Muscle layer of duodenum (tissue), 2 donors: ENCODE measurements at regions not wholly inside any gene's neighbourhood (a gene's known extent, or its start where the extent isn't known, plus 50 kb on each side); places are given as distances from the start of the nearest gene placed in this dataset.

Experiments
- H3K27ac ChIP-seq: one replicate; pipeline ENCODE4 v1.7.0; 2013; ENCODE audit warnings: mild to moderate bottlenecking, low read length
- H3K27me3 ChIP-seq: one replicate; pipeline ENCODE4 v1.7.0; 2013; ENCODE audit warnings: low read depth, mild to moderate bottlenecking, control low read depth, low read length
- H3K36me3 ChIP-seq, 2 donors: one replicate each; pipeline ENCODE4 v1.7.0; 2013; ENCODE audit warnings: low read length in 2 of 2, control low read depth in 1 of 2, mild to moderate bottlenecking in 1 of 2; ENCODE audit not compliant: insufficient read depth in 2 of 2, control insufficient read depth in 1 of 2
- H3K4me1 ChIP-seq, 2 donors: one replicate each; pipeline ENCODE4 v1.7.0; 2013; ENCODE audit warnings: low read length in 2 of 2, mild to moderate bottlenecking in 2 of 2, control low read depth in 1 of 2, moderate library complexity in 1 of 2; ENCODE audit not compliant: insufficient read depth in 2 of 2, control insufficient read depth in 1 of 2
- H3K4me3 ChIP-seq, 2 donors: one replicate each; pipeline ENCODE4 v1.7.0; 2013; ENCODE audit warnings: low read length in 2 of 2, low read depth in 1 of 2, mild to moderate bottlenecking in 1 of 2
- H3K9me3 ChIP-seq, 2 donors: one replicate each; pipeline ENCODE4 v1.7.0; 2013; ENCODE audit warnings: low read length in 2 of 2, control low read depth in 1 of 2, mild to moderate bottlenecking in 1 of 2; ENCODE audit not compliant: control insufficient read depth in 1 of 2
- donor health status: healthy.

- H3K9me3 ChIP-seq, result no peaks in the 10 kb centered on the region
- H3K4me3 ChIP-seq, result no peak overlapping the region
- H3K4me1 ChIP-seq, result no peaks in the 10 kb centered on the region
- no peak overlapping the region for H3K27ac ChIP-seq
- H3K36me3 ChIP-seq, result no peaks in the 10 kb centered on the region
- H3K27me3 ChIP-seq, result no peaks in the 10 kb centered on the region
Observed at GRCh38 chr9:86665416-86665815, 281.9 kb downstream of the GAS1 start.

- H3K9me3 ChIP-seq, result no peaks in the 10 kb centered on the region
- no peaks in the 10 kb centered on the region for H3K27me3 ChIP-seq
- no peaks in the 10 kb centered on the region for H3K4me1 ChIP-seq
- no peak overlapping the region for H3K27ac ChIP-seq
- H3K36me3 ChIP-seq, result no peaks in the 10 kb centered on the region
- H3K4me3 ChIP-seq, result no peak overlapping the region
Observed at GRCh38 chr9:86664603-86665002, 282.7 kb downstream of the GAS1 start.

DNA sequence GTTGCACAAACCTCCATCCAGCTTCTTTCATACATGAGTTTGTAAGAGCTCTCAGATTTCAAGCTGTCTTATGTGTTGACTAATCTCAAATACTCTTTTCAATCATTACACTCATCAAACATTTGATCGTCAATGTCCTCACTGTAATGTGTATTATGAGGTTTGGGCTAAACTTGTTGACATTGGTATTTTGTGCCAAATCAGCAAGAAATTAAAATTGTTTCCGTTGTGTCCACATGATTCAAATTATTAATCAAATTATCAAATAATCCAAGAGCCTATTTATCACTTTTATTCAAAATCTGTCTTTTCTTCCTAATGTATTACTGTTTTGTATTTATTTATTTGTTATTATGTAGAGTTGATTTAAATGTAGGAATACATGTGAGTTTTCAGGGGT lies 283.4 kb downstream of the GAS1 start:
- Histone ChIP-seq H3K36me3 (no peaks in the 10 kb centered on the region), H3K27me3 (no peaks in the 10 kb centered on the region), H3K9me3 (no peaks in the 10 kb centered on the region), H3K27ac (no peak overlapping the region), H3K4me1 (no peaks in the 10 kb centered on the region), H3K4me3 (no peak overlapping the region)

DNA sequence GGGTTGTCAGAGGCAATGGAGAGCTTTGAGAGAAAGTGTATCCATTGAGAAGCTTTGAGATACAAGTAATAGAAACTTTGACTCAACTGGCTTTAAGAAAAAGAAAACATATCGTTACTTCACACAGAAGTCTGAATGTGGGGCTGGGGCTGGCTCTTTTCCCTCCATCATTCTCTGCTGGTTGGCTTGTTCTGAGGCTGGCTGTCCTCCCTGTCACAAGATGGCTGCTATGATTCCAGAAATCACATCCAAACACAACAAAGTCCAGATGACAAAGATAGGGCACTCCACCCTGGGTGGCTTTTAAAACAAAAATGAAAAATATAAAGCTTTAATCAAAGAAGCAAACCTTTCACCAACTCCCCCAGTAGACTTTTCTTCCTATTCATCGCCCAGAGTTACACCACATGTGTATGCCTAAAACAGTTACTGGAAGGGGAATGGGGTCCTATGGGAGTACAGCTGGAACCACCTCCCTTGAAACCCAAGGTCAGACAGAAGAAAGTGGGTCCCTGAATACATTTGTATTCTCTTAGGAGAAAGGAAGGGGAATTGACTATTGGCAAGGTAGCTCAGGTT lies 284.3 kb downstream of the GAS1 start:
- Histone ChIP-seq H3K36me3 (no peaks in the 10 kb centered on the region), H3K27ac (no peak overlapping the region), H3K9me3 (no peaks in the 10 kb centered on the region), H3K27me3 (no peaks in the 10 kb centered on the region), H3K4me3 (no peak overlapping the region), H3K4me1 (no peaks in the 10 kb centered on the region)

GRCh38 chr9:86660146-86660943 lies 287.0 kb downstream of the GAS1 start:
- no peak overlapping the region for H3K4me3 ChIP-seq
- no peaks in the 10 kb centered on the region for H3K36me3 ChIP-seq
- H3K27ac ChIP-seq, result no peak overlapping the region
- H3K9me3 ChIP-seq, result no peaks in the 10 kb centered on the region
- H3K27me3 ChIP-seq, result no peaks in the 10 kb centered on the region
- no peaks in the 10 kb centered on the region for H3K4me1 ChIP-seq

- Histone ChIP-seq H3K4me1 (no peaks in the 10 kb centered on the region), H3K9me3 (no peaks in the 10 kb centered on the region), H3K4me3 (no peak overlapping the region), H3K27me3 (no peaks in the 10 kb centered on the region), H3K36me3 (no peaks in the 10 kb centered on the region), H3K27ac (no peak overlapping the region)
Observed at GRCh38 chr9:86659413-86660046, 287.8 kb downstream of the GAS1 start.

- Histone ChIP-seq H3K4me1 (no peaks in the 10 kb centered on the region), H3K27me3 (no peaks in the 10 kb centered on the region)
Observed at GRCh38 chr9:86655147-86655546, 292.2 kb downstream of the GAS1 start.

GRCh38 chr9:86653466-86653865 lies 293.8 kb downstream of the GAS1 start:
- Histone ChIP-seq H3K4me3 (no peak overlapping the region), H3K4me1 (no peaks in the 10 kb centered on the region), H3K27ac (no peak overlapping the region), H3K27me3 (no peaks in the 10 kb centered on the region), H3K9me3 (no peaks in the 10 kb centered on the region), H3K36me3 (no peaks in the 10 kb centered on the region)

More at GRCh38 chr9:86655147-86655546, 292.2 kb downstream of the GAS1 start:
- Histone ChIP-seq H3K9me3 (no peaks in the 10 kb centered on the region), H3K4me3 (no peak overlapping the region), H3K36me3 (no peaks in the 10 kb centered on the region), H3K27ac (no peak overlapping the region)

DNA sequence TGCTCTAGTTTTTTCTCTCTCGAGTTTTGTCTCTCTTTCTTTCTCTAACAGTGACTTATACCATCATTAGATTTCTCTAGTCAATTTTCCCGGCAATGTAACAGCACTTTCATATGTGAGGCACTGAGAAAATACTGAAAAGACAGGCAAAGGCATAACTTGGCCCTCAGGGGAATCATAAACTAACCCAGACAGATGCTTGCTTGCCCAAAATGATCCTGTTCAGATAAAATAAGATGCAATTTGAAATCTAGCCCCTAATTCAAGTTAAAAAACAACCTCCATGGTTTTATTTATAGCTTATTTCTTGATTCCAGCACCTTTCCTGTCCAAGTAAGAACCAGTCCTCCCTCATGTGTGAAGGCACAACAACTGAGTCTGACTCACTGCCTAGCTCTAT lies 294.6 kb downstream of the GAS1 start:
- H3K27ac ChIP-seq, result no peak overlapping the region

DNA sequence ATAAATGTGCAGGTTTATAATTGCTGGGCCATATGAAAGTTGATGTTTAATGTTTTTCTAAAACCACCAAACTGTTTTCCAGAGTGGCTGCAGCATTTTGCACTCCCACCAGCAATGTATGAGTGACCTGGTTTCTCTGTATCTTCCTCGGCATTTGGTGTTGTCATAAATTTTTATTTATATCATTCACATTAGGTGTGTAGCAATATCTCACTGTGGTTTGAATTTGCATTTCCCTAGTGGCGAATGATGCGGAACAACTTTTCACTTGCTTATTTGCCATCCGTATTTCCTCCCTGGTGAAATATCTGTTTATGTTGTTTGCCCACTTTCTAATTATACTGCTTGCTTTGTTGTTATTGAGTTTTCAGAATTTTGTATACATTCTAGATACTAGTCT lies 295.7 kb upstream of the TUT7 start:
- H3K4me3 ChIP-seq, result no peak overlapping the region
- no peaks in the 10 kb centered on the region for H3K27me3 ChIP-seq
- H3K4me1 ChIP-seq, result no peaks in the 10 kb centered on the region
- no peaks in the 10 kb centered on the region for H3K9me3 ChIP-seq
- no peak overlapping the region for H3K27ac ChIP-seq
- no peaks in the 10 kb centered on the region for H3K36me3 ChIP-seq

More for the DNA sequence above, 294.6 kb downstream of the GAS1 start:
- no peak overlapping the region for H3K4me3 ChIP-seq
- no peaks in the 10 kb centered on the region for H3K36me3 ChIP-seq
- H3K4me1 ChIP-seq, result no peaks in the 10 kb centered on the region
- no peaks in the 10 kb centered on the region for H3K9me3 ChIP-seq
- no peaks in the 10 kb centered on the region for H3K27me3 ChIP-seq

- H3K9me3 ChIP-seq, result no peaks in the 10 kb centered on the region
- no peaks in the 10 kb centered on the region for H3K27me3 ChIP-seq
- no peak overlapping the region for H3K27ac ChIP-seq
- no peaks in the 10 kb centered on the region for H3K4me1 ChIP-seq
- H3K4me3 ChIP-seq, result no peak overlapping the region
- no peaks in the 10 kb centered on the region for H3K36me3 ChIP-seq
Observed at GRCh38 chr9:86648828-86649170, 294.6 kb upstream of the TUT7 start.
